ENCODE measurements at regions not wholly inside any gene's neighbourhood (a gene's known extent, or its start where the extent isn't known, plus 50 kb on each side); places are given as distances from the start of the nearest gene placed in this dataset.

DNA sequence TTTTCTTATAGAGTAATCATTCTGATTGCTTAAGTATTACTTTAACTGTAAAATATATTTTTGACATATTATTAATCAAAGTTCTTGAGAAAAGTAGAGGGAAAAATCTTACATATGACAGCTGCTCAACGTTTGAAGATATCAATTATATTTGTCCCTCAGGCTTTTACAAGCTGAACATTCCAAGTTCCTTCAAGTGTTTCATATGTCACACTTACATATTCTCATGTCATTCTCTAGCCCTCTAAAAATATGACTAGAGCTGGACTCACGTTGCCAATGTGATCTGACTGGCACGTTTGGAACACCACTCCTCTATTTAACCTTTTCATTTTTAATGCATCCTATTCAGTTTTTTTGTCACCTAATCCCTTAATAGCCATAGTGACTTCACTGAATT is 492.9 kb downstream of the PCDH18 start:
- no peak for DNase-seq

- no peak for DNase-seq
These were observed 500.1 kb downstream of the PCDH18 start for GRCh38 chr4:137032222-137032621.

- no peak for DNase-seq
These were observed 503.3 kb downstream of the PCDH18 start for GRCh38 chr4:137029026-137029425.

GRCh38 chr4:137025484-137026059 is 506.7 kb downstream of the PCDH18 start:
- DNase-seq: no peak

DNA sequence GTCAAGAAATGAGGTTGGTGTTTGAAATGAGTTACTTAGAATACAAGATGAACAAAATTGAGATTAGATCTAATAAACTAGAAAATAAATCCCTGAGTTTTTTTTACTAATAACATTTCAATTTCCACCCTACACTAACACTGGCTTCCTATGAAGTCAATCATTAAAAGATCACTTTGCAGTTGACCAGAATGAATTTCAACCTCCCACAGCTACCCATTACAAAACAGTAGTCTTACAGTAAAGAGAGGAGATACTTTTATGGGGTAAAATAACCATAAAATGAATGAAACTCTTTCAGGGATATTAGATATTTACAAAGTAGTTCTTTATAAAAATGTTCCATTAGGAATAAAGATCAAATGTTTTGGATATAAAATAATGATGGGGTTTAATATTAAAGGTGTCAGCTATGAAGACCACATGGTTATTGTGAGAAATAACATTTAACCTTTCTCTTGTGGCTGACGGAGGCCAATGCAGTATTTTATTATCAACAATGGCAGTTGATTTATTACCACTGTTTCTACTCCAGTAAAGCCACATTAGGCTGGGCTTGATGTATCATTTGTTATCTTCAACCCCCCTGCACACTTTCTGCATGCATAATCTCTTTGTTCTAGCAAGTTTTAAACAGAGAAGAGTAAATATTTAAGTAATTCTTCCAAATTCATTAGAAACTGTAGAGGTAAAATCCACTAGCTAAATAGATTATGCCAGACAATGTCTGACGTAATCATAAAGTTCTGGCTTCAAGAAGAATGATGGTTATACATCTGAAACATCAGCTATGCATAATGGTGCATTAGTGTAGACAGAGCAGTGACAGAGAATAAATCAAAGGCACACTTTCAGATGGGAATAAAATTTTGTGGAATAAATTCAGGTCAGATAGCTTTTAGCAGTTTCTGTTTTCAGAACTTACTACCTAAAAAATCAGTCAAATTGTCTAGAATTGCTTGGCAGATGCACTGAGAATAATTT is 516.6 kb downstream of the PCDH18 start:
- DNase-seq: no peak

DNA sequence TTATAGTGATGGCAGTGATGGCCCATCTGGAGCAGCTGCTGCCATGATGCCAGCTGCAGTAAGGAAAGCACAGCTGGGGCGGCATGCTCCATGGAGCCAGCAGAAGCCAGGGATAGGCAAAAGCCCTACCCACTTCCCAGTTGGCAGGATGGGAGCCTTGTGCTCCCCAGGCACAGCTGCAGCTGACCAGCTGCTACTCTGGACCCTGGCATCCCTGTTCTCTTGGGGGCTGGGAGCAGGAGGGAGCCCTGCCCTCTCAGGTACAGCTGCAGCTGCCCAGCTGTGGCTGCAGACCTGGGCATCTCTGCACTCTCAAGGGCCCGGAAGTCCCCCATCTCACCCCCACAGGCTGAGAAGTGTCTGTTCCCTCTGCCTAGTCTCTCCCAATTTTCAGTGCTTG is 531.9 kb downstream of the PCDH18 start:
- no peak for DNase-seq

- no peak for DNase-seq
These were observed 540.3 kb downstream of the PCDH18 start for GRCh38 chr4:136992032-136992431.

GRCh38 chr4:136985683-136986082 is 546.6 kb downstream of the PCDH18 start:
- DNase-seq: no peak

- DNase-seq: no peak
These were observed 565.2 kb downstream of the PCDH18 start for GRCh38 chr4:136967069-136967468.

DNA sequence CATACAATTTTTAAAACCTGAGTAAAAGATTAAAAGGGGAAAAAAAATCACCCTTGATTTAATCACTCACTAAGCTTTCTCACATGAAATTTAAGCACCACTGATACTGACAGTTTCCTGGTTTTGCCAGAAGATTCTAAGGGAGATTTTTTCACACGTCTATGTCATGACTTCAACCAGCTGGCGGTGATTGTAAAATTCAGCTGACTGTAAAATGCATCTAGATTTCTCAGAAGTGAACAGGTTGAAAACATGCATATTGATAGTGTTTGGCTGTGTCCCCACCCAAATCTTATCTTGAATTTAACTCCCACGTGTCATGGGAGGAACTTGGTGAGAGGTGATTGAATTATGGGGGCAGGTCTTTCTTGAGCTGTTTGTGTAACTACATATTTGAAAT is 566.8 kb downstream of the PCDH18 start:
- no peak for DNase-seq

DNA sequence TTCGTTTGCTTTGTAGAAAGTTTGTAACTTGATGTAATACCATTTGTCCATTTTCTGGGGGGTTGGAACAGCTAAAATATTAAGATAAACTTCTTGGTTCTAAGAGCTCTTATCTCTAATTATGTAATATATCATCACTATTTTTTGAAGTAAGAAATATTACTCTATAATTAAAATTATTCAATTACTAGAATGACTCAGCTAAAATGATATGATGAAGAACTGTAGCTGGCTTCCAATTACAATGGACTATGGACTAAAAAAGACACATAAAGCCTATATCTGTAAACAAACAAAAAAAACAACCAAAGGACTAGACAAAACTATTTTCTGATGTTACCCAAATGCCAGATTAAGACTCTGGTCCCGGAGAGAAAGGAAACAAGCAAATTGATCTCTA is 569.4 kb downstream of the PCDH18 start:
- DNase-seq: no peak

DNA sequence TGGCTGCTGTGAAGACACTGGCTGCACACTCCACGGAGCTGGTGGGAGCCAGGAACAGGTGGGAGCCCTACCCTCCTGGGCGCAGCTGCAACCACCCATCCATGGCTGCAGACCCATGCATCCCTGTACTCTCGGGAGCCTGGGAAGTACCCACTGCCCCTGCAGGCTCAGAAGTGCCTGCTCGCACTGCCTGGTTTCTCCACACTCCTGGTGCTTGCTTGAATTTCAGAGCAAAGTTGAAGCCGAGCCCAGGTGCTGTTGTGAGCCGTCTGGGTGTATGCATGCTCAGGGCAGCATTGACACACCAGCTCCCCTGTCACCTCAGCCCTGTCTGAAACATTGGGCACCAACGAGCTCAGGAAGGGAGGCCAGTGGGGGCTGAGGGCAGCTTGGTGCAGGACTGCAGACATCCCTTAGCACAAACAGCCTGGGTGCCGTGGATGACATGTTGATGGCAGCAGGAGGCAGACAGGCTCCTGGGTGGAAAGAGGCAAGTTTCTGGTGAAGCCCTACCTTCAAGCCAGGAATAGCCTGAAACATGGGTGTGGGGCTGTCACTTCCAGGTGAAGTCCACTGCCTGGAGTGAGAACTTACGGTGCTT is 585.9 kb downstream of the PCDH18 start:
- no peak for DNase-seq

DNA sequence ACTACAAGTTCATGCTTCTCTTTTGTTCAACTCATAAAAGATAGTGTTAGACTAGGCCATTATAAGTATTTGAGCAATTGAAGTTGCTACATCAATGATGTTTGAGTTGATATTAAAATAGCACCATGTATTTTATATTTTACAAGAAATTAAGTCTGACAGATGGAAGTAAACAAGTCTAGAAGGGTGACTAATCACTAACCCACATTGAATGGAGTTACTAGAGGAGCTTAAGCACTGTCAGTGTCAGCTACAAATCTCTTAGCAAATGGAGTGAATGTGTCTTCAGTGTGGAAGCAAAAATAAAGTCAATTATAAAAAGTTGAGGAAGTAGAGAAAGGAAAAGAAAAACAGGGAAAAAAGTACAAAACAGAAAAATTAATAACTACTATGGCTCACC is 592.5 kb downstream of the PCDH18 start:
- DNase-seq: no peak

DNA sequence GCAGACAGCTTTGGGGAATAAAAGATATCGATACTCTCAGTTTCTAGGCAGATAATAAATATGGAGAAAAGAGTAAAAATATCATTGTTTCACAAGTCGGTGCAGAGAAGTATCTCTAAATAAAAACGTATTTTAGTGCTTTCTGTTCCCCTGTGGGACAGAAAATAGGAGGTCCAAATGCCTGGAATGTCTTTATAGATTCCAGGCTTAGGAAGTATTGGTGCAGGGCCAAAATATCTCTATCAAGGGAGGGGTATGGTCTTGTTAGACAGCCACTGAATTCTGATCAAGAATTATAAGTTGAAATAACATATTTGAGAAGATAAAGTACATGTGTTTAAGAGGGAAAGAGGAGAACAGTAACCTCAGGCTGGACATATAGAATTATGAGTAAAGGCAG is 596.4 kb downstream of the PCDH18 start:
- no peak for DNase-seq

DNA sequence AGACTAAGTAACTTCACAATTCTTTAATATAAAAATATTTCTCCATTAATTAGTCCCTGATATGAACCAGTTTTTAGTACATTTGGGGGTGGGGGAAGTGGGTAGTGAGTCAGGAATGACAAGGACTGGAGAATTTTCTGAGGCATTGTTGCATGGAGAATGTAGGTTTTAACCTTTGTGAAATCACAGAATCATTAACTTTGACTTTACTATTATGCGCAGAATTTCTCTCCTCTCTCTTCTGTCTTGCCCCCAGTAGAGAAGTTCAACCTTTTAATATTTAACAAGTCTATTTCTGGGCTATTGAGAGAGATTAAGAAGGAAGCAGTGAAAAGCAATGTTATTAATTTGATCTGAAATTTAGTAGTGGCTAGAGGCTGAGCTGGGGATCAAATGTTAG is 597.0 kb downstream of the PCDH18 start:
- DNase-seq: no peak

DNA sequence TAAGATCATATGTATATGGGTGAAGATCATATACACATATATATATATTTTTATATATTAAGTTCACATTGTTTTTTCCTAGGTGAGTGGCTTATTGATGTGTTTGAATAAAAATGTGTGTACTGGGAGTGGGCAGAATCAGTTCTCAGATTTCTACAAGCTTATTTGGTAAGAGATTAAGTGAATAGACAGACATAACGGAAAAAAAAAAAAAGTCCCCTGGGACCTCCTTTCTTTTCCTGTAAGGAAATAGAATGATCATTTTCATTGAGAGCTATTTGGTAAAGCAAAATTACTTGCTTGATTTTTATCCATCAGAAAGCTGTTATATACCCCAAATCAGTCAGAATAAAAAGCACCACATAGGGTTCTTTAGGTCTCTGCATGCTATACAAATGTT is 597.7 kb downstream of the PCDH18 start:
- no peak for DNase-seq

DNA sequence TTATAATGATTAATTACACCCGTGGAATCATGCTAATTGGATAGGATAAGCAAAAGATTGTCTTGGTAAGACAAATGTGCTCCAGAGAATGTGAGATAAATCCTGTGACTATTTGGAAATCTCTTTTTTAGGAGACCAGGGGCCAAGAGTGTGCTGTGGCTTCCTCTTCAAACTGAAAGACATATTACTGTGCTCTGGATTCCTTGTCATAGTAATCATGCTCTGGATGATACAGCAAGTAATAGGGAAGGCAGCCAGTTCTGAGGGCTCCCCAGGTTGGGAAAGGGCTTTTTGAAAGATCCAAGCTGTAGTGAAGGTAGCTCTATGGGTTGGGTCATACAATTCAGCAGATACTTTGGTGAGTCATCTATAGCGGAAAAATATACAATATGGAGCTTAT is 600.5 kb downstream of the PCDH18 start:
- DNase-seq: no peak

DNA sequence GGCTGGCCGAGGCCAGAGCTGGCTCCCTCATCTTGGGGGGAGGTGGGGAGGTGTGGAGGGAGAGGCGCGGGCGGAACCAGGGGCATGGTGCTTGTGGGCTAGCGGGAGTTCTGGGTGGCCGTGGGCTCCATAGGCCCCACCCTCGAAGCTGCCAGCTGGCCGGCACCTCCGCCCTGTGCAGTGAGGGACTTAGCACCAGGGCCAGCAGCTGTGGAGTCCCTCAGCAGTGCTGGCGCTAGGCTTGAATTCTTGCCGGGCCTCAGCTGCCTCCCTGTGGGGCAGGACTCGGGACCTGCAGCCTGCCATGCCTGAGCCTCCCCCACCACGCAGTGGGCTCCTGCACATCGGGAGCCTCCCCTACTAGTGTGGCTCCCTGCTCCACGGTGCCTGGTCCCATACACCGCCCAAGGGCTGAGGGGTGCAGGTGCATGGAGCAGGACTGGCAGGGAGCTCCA is 603.3 kb downstream of the PCDH18 start:
- DNase-seq: no peak

- no peak for DNase-seq
These were observed 605.1 kb downstream of the PCDH18 start for GRCh38 chr4:136927172-136927571.

GRCh38 chr4:136925203-136925602 is 607.1 kb downstream of the PCDH18 start:
- no peak for DNase-seq

- DNase-seq: no peak
These were observed 610.2 kb downstream of the PCDH18 start for GRCh38 chr4:136922066-136922465.

DNA sequence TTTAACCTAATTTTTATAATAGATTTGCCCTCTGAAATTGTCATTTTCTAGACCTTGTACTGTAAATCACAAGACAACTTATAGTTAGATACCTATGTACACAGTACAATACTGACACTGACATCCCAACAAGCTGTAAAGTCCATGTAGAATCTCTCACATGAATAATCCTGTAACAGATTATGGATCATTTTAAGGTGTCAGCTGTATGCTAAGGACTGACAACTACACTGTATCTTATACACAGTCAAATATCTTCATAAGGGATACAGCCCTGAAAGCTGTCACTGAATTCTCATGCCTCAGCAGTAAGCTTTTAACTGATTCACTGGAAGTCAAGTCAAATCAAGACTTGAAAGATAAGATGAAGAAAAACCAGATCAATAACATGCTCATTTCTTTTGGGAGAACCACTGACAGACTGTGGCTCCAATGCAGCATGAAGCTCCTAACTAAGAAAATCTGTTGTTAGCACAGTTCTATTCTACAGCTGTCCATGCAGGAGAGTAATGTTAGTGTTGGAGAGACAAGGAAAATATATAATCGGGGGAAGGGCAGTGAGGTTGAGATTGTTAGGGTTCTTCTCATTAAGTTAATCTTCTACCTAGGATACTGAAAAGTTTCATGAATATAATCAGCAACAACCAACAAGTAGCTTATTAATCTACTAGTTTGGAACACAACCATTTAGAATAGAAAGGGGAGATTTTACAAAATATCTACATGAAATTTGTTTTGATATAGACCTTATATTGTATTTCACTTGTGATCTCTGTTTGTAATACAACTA is 612.0 kb downstream of the PCDH18 start:
- no peak for DNase-seq

- no peak for DNase-seq
These were observed 613.5 kb downstream of the PCDH18 start for GRCh38 chr4:136918772-136919171.
